NCI-H446 treated with DMSO at 0.1 percent for 48 hours (cell line): ENCODE measurements at regions not wholly inside any gene's neighbourhood (a gene's known extent, or its start where the extent isn't known, plus 50 kb on each side); places are given as distances from the start of the nearest gene placed in this dataset.
"Not testable (repeated sequence)": the region's sequence is repeated elsewhere in the genome, so short reads cannot be mapped to it uniquely, and the experiment has no call there.

ENCODE experiments used
- DNase-seq: peaks from one replicate; lab custom pipeline; 2025; lab: John Stamatoyannopoulos, UW

DNA sequence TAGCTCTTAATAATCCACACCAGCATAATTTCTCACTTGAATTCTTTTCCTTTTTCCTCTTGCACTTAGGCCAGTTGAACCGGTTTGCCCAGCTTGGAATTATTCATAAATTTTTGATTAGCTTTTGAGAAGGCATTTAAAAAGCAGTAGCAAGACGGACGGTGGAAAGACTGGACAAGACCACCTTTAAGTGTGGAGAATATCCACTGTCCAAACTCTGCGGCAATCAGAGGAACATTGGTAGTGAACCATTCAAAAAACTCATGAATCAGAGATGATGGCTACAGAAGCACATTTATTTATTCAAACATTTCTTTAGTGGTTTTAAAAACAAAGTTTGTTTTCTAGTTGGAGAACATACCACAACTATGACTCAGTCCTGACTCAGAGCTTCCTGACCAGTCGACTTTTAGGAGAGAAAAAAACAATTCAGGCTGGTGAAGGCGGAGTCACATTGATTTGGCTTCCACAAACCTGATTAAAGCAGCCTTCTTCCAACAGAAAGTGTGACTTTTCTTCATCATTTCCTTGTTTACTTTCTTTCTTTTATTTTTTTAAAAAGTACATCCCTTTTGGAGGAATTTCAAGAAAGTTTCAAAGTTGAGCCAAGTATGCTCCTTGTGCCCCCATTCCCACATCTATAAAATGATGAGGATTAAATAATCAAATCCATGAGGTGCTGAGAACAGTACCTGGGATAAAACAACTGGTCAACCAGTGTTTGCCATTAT is 128.8 kb downstream of the ADSS2 start:
- DNase-seq: peak; percentile 4

DNA sequence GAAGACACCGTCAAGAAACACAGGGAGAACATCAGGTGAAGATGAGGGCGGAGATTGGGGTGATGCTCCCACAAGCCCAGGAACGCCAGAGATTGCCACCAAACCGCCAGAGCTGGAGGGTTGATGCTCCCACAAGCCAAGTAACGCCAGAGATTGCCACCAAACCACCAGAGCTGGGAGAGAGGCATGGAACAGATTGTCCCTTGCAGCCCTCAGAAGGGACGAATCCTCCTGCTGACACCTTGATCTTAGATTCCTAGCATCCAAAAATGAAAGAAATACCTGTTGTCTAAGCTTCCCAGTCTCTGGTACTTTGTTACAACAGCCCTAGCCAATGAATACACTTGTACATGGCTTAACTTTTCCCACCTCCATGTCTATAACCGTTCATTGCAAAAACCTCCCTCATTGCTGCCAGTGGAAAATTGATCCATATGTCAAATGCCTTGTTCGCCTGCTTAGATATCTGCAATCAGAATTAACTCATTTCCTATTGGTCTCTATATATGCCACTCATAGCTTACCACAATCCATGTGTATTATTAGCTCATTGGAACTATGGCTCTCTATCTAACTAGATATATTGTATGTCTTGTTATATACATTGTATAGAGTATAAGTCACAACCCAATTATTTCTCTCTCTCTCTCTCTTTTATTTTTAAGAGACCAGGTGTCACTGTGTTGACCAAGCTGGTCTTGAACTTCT is 127.4 kb downstream of the ADSS2 start:
- DNase-seq: no peak

DNA sequence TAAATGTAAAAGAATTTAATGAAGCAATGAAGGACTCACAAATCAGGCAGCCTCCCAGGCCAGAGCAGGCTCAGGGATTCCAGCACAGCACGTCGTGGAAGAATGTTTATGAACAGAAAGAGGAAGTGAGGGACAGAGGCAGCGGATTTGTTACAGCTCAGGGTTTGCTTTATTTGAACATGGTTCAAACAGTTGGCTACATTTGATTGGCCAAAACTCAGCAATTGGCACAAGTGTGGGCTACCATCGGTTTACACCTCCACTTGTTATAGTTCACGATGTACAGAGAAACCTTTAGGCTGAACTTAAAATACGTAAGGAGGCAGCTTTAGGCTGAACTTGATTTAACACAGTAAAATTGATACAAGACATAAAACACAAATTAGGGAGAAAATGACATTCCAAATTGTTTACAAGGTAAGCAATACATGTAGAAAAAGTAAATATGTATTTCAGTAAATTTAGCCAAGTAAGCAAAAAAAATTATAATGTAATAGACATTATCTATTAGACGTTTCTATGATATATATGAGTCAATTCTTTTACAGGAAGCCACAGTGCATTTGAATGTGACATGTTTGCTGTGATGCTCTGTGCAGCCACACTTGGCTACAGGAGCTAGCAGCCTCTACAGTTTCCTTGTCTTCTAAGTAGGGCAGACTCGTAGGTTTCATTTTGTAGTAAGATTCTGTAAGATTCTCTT is 126.5 kb downstream of the ADSS2 start:
- no peak for DNase-seq

DNA sequence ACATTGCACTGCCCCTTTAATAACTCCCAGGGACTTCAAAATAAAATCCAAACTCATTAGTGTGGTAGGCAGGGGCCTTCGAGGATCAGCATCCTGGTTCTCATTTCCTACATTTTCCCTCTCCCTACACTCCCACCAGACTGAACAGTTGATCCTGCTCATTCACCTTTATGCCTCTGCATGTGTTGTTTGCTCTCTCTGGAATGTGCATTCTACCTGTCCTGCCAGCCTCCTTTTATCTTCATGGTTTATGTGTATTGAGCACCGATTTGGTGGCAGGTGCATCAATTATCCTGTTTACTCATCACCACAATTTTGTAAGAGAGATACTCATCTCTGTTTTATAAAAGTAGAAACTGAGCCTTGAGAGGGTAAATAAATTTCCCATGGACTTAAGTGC is 125.0 kb downstream of the ADSS2 start:
- no peak for DNase-seq

DNA sequence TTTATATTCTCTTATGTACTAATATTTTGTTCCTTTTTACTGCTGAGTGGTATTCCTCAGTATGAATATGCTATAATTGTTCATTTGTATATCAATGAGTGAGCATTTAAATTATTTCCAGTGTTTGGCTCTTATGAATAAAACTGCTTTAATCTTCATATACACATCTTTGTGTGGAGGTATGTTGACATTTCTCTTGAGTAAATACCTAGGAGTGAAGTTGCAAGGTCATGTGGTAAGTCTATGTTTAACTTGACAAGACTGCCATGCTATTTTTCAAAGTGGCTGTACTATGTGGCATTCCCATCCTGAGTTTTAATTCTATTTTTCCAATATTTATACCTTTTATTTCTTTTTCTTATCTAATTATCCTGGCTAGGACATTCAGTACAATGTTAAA is 124.2 kb downstream of the ADSS2 start:
- no peak for DNase-seq

DNA sequence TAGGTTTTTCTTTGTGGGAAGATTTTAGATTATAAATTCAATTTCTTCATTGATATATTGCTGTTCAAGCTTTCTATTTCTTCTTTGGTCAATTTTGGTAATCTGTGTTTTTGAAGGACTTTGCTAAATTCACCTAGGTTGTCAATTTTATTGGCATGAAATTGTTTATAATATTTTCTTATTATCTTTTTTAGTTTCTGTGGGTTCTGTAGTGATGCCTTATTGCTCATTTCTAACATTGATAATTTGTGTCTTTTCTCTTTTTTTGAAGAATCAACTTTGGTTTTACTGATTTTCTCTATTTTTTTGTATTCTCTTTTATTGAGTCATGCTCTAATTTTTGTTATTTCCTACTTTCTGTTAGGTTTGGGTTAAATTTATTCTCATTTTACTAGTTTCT is 123.2 kb downstream of the ADSS2 start:
- no peak for DNase-seq

DNA sequence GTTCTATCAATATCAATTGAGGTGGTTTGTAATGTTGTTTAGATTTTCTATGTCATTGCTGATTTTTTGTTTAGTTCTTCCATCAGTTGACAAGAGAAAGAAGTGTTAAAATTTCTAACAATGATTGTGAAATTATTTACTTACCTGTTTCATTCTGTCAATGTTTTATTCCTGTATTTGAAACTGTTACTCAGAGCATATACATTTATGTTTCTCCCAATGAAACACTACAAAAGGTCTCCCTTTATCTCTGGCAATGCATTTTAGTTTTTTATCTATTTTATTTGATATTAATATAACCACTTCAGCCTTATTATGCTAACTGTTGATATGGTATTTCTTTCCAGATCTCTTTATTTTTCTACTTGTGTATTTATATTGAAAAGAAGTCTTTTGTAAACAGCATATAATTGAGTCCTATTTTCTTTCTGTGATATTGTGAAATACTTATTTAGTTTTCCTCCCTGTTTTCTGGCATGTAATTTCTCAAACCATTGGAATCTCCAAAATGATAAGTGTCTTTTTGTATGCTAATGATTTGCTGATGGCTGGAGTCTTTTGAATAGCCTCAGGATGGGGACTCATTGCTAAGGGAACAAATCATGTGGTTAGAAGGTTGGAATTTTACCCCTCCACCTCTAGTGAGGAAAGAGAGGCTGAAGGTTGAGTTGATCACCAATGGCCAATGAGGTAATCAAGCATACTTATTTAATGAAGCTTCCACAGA is 122.0 kb downstream of the ADSS2 start:
- no peak for DNase-seq

DNA sequence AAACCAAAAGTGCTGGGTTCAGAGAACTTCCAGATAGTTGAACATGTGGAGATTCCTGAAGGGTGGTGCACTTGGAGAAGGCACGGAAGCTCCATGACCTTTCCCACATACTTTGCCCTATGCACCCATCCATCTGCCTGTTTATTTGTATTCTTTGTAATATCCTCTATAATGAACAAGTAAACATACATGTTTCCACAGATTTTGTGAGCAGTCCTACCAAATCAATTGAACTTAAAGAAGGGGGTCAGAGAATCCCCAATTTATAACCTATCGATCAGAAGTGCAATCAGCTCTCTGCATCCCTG is 121.4 kb downstream of the ADSS2 start:
- no peak for DNase-seq

DNA sequence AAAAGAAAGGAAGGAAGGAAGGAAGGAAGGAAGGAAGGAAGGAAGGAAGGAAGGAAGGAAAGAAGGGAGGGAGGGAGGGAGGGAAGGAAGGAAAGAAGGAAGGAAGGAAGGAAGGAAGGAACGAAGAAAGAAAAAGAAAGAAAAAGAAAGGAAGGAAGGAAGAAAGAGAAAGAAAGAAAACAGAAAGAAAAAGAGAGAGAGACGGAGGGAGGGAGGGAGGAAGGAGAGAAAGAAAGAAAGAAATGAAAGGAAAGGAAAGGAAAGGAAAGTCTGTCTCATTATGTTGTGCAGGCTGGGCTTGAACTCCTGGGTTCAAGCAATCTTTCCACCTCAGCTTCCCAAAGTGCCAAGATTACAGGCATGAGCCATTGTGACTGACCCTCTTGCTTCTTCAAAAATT is 118.9 kb downstream of the ADSS2 start:
- DNase-seq: not testable (repeated sequence)

DNA sequence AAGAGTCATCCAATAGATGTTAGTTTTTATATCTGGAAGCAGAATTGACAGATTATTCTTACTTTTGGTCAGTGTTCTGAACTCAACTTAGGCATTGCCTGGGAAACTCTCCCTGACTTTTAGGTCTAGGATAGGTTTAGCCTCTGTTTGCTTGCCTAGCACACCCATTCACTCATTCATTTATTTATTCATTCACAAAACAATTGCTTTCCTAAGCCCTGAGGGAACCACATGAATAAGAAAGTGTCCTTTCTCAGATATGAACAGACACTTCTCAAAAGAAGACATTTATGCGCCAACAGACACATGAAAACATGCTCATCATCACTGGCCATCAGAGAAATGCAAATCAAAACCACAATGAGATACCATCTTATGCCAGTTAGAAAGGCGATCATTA is 117.4 kb downstream of the ADSS2 start:
- not testable (repeated sequence) for DNase-seq

DNA sequence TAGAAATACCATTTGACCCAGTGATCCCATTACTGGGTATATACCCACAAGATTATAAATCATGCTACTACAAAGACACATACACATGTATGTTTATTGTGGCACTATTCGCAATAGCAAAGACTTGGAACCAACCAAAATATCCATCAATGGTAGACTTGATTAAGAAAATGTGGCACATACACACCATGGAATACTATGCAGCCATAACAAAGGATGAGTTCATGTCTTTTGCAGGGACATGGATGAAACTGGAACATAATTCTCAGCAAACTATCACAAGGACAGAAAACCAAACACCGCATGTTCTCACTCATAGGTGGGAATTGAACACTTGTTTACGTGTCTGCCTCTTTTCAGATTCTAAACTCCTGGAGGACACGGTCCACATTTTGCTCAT is 116.9 kb downstream of the ADSS2 start:
- DNase-seq: not testable (repeated sequence)

DNA sequence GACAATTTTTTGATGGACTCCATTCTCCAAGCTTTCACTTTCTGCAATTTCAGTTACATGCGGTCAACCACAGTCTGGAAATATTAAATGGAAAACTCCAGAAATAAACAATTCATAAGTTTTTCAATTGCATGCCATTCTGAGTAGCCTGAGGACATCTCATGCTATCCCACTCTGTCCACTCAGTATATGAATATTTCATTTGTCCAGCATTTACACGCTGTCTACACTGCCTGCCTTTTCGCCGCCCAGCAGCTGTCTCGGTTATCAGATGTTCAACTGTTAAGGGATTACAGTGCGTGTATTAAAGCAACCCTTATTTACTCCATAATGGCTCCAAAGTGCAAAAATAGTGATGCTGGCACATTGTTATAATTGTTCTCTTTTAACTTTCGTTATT is 116.3 kb downstream of the ADSS2 start:
- no peak for DNase-seq

DNA sequence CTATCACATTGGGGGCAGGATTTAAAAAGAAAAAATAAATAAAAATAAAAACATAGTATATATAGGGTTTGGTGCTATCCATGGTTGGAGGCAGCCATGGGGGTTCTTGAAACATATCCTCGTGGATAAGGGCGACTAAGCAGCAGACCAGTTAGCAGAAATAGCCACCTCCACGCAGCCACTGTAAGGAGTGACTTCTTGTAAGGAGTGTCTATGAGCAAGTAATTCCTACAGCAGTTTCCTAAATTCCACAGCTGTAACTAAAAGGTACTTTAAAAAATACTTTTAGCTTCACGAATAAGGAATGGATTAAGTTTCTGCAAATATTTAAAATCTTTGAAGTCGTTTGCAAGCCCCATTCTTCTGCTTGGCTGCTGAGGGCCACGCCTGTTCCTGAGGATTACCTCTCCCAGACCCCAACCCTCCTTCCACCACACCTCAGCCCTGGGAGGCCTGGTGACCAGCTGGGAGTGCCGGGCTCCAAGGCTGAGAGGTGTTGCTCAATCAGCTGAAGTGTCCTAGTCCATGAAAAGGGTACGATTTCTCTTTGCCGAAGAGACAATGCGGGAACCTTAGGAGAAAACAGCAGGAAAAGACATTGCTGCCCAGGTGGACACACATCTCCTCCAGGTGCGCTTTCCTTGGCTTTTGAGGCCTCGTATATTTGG is 115.3 kb downstream of the ADSS2 start:
- DNase-seq: no peak

DNA sequence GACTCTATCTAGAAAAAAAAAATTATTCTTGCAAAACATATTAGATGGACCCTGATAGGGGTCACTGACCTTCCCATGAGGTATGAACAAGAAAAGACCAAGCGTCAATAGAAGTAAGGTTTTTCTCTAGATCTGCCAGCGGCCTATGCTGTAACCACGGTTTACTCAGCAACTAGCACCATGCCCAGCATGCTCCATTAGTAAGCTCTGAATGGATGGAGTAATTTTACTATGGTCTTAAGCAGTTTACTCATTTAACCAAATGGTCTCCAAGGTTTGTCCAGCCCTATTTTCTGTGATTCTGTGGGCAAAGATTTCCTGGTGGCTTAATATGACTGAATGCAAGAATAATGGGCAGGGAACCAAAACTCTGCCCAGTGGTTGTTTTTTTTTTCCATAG is 113.9 kb downstream of the ADSS2 start:
- no peak for DNase-seq

DNA sequence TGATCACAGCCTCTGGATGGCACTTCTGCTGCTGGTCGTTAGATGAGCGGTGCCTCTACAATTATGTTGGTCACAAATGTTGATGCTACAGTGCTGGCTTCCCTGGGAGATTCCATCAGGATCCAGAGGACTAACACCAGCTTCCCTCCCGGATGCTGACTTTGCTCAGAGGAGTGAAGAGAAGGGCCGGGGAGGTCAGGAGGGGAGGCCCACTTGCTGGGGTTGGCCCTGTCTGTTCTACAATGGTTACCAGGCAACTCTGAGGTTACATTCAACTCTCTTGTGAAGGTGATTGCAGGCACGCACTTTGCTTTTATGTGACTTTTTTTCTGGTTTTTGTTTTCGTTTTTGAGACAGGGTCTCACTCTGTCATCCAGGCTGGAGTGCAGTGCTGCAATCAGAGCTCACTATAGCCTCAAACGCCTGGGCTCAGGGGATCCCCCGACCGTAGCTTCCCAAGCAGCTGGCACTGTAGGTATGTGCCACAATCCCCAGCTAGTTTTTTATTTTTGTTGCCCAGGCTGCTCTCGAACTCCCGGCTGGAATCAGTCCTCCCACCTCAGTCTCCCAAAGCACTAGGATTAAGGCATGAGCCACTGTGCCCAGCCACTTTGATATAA is 112.5 kb downstream of the ADSS2 start:
- no peak for DNase-seq

DNA sequence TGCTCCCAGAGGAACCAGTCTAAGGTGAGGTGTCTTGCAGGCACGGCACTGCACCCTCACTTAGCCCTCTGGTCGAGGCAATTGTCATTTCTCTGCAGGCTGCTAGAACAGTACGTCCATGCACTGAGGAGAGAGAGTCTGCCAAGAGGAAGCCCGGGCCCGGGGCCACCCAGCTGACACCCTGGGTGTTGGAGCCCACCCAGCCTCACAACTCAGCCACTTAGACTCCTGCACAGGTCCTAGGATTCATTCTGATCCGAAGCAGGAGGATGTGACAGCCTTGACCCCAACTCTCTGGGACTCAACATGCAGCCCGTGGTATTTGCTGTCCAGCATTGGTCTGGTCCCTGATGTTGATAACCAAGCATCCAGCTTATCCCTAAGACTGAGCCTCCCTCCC is 111.9 kb downstream of the ADSS2 start:
- DNase-seq: no peak

DNA sequence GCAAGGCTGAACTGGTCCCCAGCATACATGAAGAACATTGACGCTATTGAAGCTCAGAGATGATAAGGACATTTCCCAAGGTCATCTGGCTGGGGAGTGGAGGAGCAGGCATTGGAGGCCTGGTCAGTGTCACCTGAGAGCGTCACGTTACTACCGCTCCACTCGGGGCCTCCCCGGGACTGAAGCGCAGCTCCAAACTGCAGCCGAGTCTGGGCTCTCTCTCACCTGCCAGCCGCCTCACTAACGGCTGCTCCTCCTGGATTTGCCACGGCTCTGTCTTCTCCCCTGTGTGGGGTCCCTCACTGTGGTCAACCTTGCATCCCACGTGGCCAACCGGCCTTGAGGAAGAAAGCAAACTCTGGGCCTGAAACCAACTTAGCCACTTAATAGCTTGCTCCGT is 111.3 kb downstream of the ADSS2 start:
- no peak for DNase-seq

DNA sequence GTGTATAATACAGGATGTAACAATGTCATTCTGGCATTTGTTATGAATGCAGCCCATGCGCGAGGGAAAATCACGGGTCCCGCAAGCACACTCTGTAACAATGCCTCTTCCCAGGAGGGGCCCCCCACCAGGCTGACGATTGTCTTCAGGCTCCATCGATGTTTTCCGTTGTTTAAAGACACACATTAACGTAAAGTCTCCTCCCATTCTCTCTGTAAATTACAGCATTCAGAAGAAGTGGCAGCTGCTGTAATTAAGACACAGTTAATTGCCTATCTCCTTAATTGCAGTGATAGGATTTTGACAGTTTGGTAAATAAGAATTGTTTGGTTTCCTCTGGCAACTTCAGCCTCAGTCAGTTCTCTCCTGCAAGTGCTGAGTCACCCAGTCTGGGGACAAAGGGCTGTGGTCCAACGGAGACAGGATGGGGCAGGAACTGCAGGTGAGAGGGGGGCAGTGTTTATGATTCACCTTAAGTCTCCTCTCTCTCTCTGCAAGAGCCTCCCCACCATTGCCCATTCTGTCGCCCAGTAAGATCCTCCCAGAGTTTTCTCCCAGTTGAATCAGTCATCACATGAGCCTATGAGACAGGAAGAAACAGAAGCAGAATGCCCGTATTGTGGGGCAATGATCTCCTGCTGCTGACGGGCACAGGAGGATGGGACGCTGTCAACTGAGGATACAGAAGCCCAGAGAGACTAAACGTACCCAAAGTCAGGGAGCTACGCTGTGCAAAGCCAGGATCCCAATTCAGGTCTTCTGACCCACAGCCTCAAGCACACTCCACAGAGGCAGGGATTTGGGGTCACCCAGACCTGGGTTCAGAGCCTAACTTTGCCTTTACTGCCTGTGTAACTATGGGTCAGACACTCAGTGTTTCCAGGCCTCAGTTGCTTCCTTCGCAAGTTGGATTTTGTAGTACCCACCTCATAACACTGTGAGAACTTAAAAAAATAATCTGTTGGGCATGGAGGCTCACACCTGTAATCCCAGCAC is 110.0 kb downstream of the ADSS2 start:
- DNase-seq: no peak

DNA sequence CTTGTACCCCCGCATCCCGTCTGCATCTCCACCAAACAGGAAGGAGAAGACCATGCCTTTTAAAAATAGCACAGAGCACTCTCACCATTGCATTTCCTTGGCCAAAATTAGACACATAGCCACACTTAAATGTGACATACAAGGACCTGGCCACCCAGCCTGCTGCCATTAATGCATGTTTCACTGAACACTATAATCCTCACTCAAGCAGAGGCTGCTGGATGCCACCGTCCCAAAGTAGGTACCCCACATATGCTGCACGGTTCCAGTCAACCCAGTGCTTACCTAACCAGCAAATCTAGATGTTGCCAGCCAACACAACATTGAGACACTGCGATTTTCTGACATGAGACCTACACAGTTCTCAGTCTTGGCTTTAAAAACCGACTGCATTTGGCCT is 107.7 kb downstream of the ADSS2 start:
- no peak for DNase-seq

DNA sequence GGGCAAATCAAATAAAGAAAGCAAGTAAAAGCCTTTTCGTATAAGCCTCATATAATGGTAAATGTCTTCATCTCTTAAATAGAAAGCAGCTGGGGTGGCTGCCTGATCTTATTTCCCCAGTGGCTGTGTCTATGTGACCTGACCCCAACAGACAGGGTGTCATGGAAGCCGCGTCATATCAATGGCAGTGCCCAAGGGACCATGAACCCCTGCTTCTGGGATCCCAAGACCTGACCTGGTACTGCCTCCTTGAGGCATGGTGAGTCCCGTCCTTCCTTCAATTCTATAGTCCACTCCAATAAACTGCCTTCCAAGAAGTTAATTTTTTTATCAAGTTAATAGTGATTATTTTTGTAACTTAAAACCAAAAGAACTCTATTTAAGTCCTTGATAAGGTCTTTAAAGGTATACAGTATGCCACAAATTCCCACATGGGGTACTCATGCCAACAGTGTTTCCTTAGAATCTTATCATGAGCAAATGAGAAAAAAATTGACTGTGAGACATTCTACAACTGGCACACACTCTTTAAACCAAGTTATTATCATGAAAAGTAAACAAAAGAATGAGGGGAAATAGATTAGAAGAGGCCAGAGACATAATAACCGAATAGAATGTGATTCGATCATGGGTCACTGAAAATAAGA is 104.6 kb downstream of the ADSS2 start:
- DNase-seq: no peak
